ENCODE measurements at regions not wholly inside any gene's neighbourhood (a gene's known extent, or its start where the extent isn't known, plus 50 kb on each side); places are given as distances from the start of the nearest gene placed in this dataset.
"Not testable (repeated sequence)": the region's sequence is repeated elsewhere in the genome, so short reads cannot be mapped to it uniquely, and the experiment has no call there.

GRCh38 chr5:18252559-18252958 lies 618.3 kb downstream of the TAF11L14 start:
- no peak overlapping the region for H3K4me3 ChIP-seq
- H3K36me3 ChIP-seq = no peaks in the 10 kb centered on the region
- H3K9ac ChIP-seq = no peak overlapping the region
- no peaks in the 10 kb centered on the region for H3K27me3 ChIP-seq
- H3K9me3 ChIP-seq = peaks cover 23% of the 10 kb centered on the region
- H3K4me2 ChIP-seq = no peak overlapping the region
- no peaks in the 10 kb centered on the region for H3K4me1 ChIP-seq
- no peak for TF ChIP-seq Cebpa-rat (IDR thresholded peaks at IDR 0.05)
- H3K27ac ChIP-seq = no peak overlapping the region
- H4K20me1 ChIP-seq = no peaks in the 10 kb centered on the region

DNA sequence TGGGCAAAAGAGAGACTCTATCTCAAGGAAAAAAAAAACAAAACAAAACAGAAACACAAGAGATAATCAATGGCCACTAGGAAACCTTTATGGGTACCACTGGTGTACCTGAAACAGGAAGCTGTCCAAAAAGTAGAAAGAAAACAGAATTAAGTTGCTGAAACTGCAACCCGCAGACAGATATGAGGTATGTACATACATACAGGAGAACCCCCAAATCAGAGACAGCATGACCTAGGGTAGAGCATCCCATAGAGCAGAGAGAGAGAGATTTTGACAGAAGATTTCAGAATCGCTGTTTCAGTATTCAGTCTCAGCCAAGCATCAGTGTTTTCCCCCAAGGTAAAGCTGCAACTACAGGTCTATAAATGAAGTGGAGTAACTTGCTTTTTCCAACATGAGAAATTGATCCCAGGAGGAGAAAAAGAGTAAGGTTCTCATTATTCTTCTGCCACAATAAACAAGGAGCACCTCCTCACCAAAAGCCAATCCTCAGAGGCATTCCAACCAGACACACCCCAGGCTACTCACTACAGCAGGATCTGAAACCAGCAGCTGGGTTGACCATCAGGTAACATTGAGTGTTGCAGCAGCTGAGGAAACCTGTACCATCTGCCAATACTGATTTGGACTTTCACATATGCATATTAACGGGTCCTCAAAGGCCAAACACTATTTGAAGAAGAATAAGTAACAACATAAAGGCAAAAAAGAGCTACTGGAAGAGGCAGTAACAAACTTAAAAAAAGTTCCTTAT lies 630.0 kb downstream of the TAF11L14 start:
- TF ChIP-seq Cebpa-rat (IDR thresholded peaks at IDR 0.05) = no peak
- Histone ChIP-seq H3K9me3 (peaks cover 4% of the 10 kb centered on the region; the same call in 1 of the 2 replicates), H3K27ac (no peak overlapping the region)

DNA sequence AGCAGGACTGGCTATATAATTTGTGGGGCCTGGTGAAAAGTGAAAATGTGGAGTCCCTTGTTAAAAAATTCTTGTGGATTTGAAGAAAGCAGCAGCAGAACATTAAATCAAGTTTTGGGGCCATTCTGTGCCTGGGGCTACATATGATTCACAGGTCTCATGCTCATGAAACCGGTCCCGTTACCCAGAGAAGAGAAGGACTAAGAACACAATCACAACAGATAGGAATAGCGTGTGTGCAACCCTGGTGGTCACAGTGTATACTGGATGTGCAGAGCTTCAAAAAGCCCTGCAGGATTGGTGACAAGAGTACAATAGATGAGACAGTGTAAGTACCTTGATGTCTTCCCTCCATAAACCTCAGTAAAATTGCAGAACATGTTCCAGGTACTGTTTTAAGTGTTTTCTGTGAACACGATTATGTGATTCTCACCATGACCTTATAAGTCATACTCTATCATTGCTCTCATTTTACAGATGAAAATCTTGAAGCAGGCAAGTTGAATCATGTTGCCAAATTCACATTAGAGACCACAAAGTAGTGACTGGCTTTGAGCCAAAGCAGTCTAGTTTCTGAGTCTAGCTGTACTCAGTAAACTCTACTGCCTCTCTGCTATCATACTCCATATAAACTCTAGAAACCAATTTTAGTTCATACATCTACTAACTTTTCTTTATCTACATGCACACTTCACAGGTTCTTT lies 636.5 kb downstream of the TAF11L14 start:
- Histone ChIP-seq H3K27ac (no peak overlapping the region), H3K4me2 (no peak overlapping the region), H3K36me3 (no peaks in the 10 kb centered on the region), H3K4me1 (no peaks in the 10 kb centered on the region), H3K4me3 (no peak overlapping the region), H3K9me3 (peaks cover 15% of the 10 kb centered on the region; the same call in 1 of the 2 replicates), H3K27me3 (no peaks in the 10 kb centered on the region), H4K20me1 (no peaks in the 10 kb centered on the region), H3K9ac (no peak overlapping the region)
- no peak for TF ChIP-seq Cebpa-rat (IDR thresholded peaks at IDR 0.05)

More for the DNA sequence above, 630.0 kb downstream of the TAF11L14 start:
- Histone ChIP-seq H4K20me1 (no peaks in the 10 kb centered on the region), H3K36me3 (no peaks in the 10 kb centered on the region), H3K4me2 (no peak overlapping the region), H3K4me1 (no peaks in the 10 kb centered on the region), H3K9ac (no peak overlapping the region), H3K27me3 (no peaks in the 10 kb centered on the region), H3K4me3 (no peak overlapping the region)

DNA sequence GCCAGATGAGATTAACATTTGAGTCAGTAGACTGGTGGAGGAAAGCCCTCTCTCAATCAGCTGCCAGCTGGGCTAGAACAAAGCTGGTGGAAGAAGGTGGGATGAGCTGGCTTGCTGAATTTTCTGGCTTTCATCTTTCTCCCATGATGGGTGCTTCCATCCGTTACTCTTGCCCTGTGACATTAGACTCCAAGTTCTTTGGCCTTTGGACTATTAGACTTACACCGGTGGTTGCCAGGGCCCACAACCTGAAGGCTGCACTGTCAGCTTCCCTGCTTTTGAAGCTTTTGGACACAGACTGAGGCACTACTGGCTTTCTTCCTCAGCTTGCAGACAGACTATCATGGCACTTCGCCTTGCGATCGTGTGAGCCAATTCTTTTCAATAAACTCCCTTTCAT lies 642.7 kb downstream of the TAF11L14 start:
- Histone ChIP-seq H3K4me2 (no peak overlapping the region), H3K4me3 (no peak overlapping the region)

GRCh38 chr5:18281947-18282581 lies 647.8 kb downstream of the TAF11L14 start:
- H3K27ac ChIP-seq = no peak overlapping the region
- H3K4me1 ChIP-seq = no peaks in the 10 kb centered on the region
- no peak overlapping the region for H3K4me2 ChIP-seq
- no peak overlapping the region for H3K9ac ChIP-seq
- H3K9me3 ChIP-seq = no peaks in the 10 kb centered on the region
- TF ChIP-seq Cebpa-rat (IDR thresholded peaks at IDR 0.05) = no peak
- H3K4me3 ChIP-seq = no peak overlapping the region
- H4K20me1 ChIP-seq = no peaks in the 10 kb centered on the region
- no peaks in the 10 kb centered on the region for H3K27me3 ChIP-seq
- no peaks in the 10 kb centered on the region for H3K36me3 ChIP-seq

More for the DNA sequence above, 642.7 kb downstream of the TAF11L14 start:
- Histone ChIP-seq H4K20me1 (no peaks in the 10 kb centered on the region), H3K9ac (no peak overlapping the region), H3K36me3 (no peaks in the 10 kb centered on the region), H3K27ac (no peak overlapping the region), H3K9me3 (no peaks in the 10 kb centered on the region), H3K4me1 (no peaks in the 10 kb centered on the region), H3K27me3 (no peaks in the 10 kb centered on the region)
- no peak for TF ChIP-seq Cebpa-rat (IDR thresholded peaks at IDR 0.05)

DNA sequence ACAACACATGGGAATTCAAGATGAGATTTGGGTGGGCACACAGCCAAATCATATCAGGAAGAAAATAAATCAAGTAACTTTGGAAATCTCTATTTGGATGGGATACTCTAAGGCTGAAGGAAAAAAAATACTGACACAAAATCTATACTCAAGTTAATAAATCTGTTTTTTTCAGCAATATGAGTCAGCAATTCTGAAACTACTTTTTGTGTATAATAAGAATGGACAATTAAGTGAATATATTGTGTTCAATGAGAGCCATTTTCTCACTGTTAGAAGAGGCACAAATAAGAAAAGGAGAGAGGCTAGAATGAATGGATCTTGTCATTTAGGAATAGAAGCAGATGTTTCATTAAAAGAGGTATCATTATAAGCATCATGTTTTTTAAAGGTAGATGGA lies 651.0 kb downstream of the TAF11L14 start:
- no peak overlapping the region for H3K27ac ChIP-seq
- H3K4me2 ChIP-seq = no peak overlapping the region
- no peaks in the 10 kb centered on the region for H3K4me1 ChIP-seq
- no peaks in the 10 kb centered on the region for H3K9me3 ChIP-seq
- no peak overlapping the region for H3K9ac ChIP-seq
- no peaks in the 10 kb centered on the region for H4K20me1 ChIP-seq
- no peak for TF ChIP-seq Cebpa-rat (IDR thresholded peaks at IDR 0.05)
- H3K4me3 ChIP-seq = no peak overlapping the region
- no peaks in the 10 kb centered on the region for H3K27me3 ChIP-seq
- no peaks in the 10 kb centered on the region for H3K36me3 ChIP-seq

DNA sequence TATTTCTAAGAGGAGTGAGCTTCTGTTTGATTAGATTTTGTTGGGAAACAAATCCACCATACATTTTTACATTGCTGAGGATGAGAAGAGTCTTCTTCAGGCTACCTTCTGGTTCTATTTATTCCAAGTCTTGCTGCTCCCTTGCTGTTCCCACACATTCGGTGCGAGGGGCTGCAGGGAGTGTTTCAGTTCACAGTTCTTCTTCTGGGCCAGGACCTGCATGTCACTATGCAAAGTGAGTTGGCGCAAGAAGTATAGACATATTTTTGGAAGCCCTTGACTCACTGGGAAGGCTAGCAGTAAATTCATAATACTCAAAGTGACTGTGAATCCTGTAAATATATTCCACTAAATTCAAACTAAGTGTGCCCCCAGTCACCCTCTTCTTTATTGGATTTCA lies 657.9 kb downstream of the TAF11L14 start:
- Histone ChIP-seq H3K27me3 (no peaks in the 10 kb centered on the region), H3K4me1 (no peaks in the 10 kb centered on the region), H3K4me2 (no peak overlapping the region), H3K36me3 (no peaks in the 10 kb centered on the region), H3K4me3 (no peak overlapping the region), H4K20me1 (no peaks in the 10 kb centered on the region), H3K27ac (no peak overlapping the region), H3K9ac (no peak overlapping the region), H3K9me3 (no peaks in the 10 kb centered on the region)
- TF ChIP-seq Cebpa-rat (IDR thresholded peaks at IDR 0.05) = no peak

- not testable (repeated sequence) for H3K9me3 ChIP-seq
Observed at GRCh38 chr5:18295696-18296095, 661.4 kb downstream of the TAF11L14 start.

GRCh38 chr5:18299166-18299565 lies 664.9 kb downstream of the TAF11L14 start:
- no peak for TF ChIP-seq Cebpa-rat (IDR thresholded peaks at IDR 0.05)
- no peak overlapping the region for H3K4me3 ChIP-seq
- no peaks in the 10 kb centered on the region for H3K36me3 ChIP-seq
- no peak overlapping the region for H3K9ac ChIP-seq
- no peaks in the 10 kb centered on the region for H3K27me3 ChIP-seq
- no peak overlapping the region for H3K4me2 ChIP-seq
- no peaks in the 10 kb centered on the region for H4K20me1 ChIP-seq
- no peaks in the 10 kb centered on the region for H3K4me1 ChIP-seq
- H3K9me3 ChIP-seq = no peaks in the 10 kb centered on the region
- no peak overlapping the region for H3K27ac ChIP-seq

More at GRCh38 chr5:18295696-18296095, 661.4 kb downstream of the TAF11L14 start:
- H3K36me3 ChIP-seq, H3K4me2 ChIP-seq, H3K27me3 ChIP-seq, H3K27ac ChIP-seq, H3K9ac ChIP-seq, H3K4me3 ChIP-seq, H3K4me1 ChIP-seq, H4K20me1 ChIP-seq: not testable (repeated sequence)

All from BLaER1 (cell line).